GM12892 (cell line): ENCODE measurements at regions not wholly inside any gene's neighbourhood (a gene's known extent, or its start where the extent isn't known, plus 50 kb on each side); places are given as distances from the start of the nearest gene placed in this dataset.

ENCODE experiments used
- DNase-seq: peaks from one replicate; pipeline ENCODE4 v3.0.0; 2011; ENCODE audit not compliant: insufficient read length
- FAIRE-seq: peaks from 2 replicates; lab custom pipeline; 2011; peaks lifted over from hg19 to GRCh38; lab: Jason Lieb, UNC
- POLR2A ChIP-seq: IDR thresholded peaks from 2 replicates; pipeline ENCODE4 v1.6.1; 2011; ENCODE audit warnings: low read depth, low read length, control low read depth
- POLR2AphosphoS5 ChIP-seq: IDR thresholded peaks from 2 replicates; pipeline ENCODE4 v1.6.1; 2011; ENCODE audit warnings: low read depth, low read length, control low read depth
- TAF1 ChIP-seq: IDR thresholded peaks from 2 replicates; pipeline ENCODE4 v1.6.1; 2011; ENCODE audit warnings: low read depth, mild to moderate bottlenecking, control low read depth, low read length, borderline replicate concordance

- TF ChIP-seq POLR2A = no peak
- no peak for TF ChIP-seq TAF1
- TF ChIP-seq POLR2AphosphoS5 = no peak
- DNase-seq (no peak), FAIRE-seq (no peak)
These were observed 105.7 kb upstream of the PEX5L start for GRCh38 chr3:180142472-180142871.

GRCh38 chr3:180161770-180162169 lies 125.0 kb upstream of the PEX5L start:
- TF ChIP-seq POLR2AphosphoS5 = no peak
- TF ChIP-seq TAF1 = no peak
- TF ChIP-seq POLR2A = no peak
- DNase-seq (no peak), FAIRE-seq (no peak)

DNA sequence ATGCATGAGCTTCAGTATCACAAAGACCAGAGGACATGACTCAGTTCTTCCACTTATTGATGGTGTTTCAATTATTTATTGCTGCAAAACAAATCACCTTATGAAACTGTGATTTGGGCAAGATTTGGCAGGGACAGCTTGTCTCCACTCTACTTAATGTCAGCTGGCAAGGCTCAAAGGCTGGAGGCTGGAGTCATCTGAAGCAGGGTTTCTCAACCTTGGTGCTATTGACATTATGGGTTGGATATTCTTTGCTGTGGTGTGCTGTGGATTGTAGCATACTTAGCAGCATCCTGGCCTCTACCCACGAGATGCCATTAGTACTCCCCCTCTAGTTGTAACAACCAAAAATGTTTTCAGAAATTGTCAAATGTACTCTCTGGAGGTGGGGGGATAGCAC lies 138.8 kb upstream of the PEX5L start:
- TF ChIP-seq POLR2A (no peak), POLR2AphosphoS5 (no peak), TAF1 (no peak)
- FAIRE-seq = no peak
- DNase-seq = no peak

DNA sequence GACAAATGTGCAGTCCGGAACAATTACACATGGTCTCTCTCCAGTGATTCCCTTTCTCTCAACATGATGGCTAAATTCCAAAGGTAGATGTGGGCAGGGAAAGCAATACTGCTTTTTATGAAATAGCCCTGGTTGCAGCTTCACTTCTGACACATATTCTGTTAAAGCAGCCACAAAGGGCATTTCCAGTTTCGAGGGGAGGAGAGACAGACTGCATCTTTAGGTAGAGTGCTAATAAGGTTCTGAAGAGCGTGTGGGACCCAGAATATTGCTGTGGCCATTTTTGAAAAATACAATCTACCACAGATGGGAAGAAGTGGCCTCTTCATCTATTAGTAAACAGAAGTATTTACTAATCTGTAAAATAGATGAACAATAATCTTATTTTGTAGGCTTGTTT lies 139.3 kb upstream of the PEX5L start:
- DNase-seq (no peak), FAIRE-seq (no peak)
- TF ChIP-seq POLR2A (no peak), POLR2AphosphoS5 (no peak), TAF1 (no peak)

- FAIRE-seq (no peak), DNase-seq (no peak)
- no peak for TF ChIP-seq TAF1
These were observed 140.5 kb upstream of the PEX5L start for GRCh38 chr3:180177255-180177654.

DNA sequence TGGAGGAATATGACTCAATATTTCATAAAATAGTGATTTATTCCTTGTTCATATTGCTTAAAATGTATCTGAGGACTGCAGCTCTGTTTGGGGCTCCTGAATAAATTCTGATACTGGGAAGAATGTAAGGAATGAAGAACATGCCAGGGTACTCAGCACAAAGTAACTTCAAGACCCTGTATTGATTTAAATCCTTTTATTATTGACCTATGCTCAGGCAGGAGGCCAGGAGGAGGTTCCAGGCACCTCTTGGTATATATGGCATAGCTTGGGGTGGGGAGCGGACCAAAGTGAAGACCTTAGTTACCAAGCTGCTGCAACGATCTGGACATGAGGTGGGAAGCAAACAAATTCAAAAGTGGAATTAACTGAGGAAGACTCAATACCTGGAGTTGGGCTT lies 142.8 kb upstream of the PEX5L start:
- FAIRE-seq (no peak), DNase-seq (no peak)
- TF ChIP-seq POLR2AphosphoS5 = no peak
- TF ChIP-seq POLR2A = no peak
- no peak for TF ChIP-seq TAF1

DNA sequence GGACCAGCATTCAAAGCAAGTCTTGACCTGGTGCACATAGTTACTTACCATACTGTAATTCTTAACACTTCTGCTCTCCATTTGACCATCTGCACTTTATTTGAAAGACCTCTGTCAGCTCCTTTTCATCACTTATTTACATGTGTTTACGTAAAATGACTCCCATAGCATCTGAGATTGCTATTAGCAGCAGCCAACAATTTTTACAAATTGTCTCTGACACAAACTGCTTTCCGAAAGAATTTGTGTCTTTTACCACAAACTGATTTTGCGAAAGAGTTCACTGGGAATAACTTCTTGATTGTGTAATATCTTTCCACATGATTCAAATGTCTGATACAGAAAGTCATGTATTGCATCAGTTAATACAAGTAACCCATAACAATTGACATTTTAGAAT lies 144.1 kb upstream of the PEX5L start:
- DNase-seq (no peak), FAIRE-seq (no peak)
- TF ChIP-seq TAF1 (no peak), POLR2A (no peak), POLR2AphosphoS5 (no peak)

- FAIRE-seq = no peak
- no peak for DNase-seq
- TF ChIP-seq TAF1 (no peak), POLR2AphosphoS5 (no peak), POLR2A (no peak)
These were observed 144.7 kb upstream of the PEX5L start for GRCh38 chr3:180181387-180181786.

- no peak for FAIRE-seq
These were observed 146.6 kb upstream of the PEX5L start for GRCh38 chr3:180183346-180183745.

DNA sequence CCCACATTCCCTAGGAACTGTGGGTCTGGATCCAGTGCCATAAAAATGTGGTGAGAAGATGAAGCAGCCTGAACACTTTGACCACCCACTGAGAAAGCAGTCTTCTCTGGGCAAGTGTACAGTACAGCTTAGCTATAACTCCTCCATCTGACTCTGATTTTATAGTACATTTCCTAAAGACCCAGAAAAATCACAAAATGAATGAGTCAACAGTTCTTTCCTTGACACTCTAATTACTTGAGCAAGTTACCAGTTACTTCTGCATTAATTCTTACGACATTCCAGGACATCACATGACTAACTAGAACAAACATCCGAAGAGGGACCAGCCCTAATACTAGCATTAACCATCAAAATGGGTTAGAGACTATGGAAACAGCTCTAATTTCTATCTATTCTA lies 148.1 kb upstream of the PEX5L start:
- no peak for TF ChIP-seq POLR2A
- no peak for TF ChIP-seq TAF1
- no peak for TF ChIP-seq POLR2AphosphoS5

More at GRCh38 chr3:180183346-180183745, 146.6 kb upstream of the PEX5L start:
- no peak for TF ChIP-seq POLR2AphosphoS5
- TF ChIP-seq POLR2A = no peak
- TF ChIP-seq TAF1 = no peak
- DNase-seq = no peak

GRCh38 chr3:180185650-180186049 lies 148.9 kb upstream of the PEX5L start:
- no peak for DNase-seq
- FAIRE-seq = no peak
- no peak for TF ChIP-seq POLR2AphosphoS5
- no peak for TF ChIP-seq TAF1
- no peak for TF ChIP-seq POLR2A

More for the DNA sequence above, 148.1 kb upstream of the PEX5L start:
- FAIRE-seq (no peak), DNase-seq (no peak)

DNA sequence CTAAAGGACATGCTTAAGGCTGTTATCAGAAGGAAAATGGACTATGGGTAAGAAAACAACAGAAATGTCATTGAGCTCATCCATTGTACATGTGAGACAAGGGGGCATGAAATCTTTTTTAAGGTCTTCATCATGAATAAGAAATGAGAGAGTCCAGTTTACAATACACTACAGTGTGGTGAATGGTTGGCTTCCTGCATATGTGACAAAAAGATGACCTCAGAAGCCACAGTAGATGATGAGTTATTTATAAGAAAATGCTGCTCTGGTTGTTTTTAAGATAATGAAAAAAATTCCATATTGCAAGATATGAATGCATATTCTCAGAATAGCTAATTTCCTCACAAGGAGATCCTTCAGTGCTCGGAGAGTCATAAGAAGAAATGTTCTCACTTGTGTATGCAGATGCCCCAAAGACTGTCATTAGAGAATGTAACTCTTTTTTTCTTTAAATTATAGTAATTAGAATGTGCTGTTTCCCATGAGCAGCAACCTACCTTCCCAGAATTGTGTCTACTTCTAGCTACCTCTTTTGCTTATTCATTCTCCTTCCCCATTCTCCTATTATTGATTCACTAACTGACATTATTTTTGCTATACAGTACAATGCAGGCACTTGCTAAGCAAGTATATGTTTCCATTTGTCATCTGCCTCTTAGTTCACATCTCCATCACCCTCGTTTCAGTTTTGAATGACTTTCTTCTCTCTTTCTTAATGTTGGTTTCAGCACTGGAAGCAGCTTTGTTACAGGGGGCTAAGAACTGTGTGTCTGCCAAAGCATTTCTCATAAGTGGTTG lies 152.0 kb upstream of the PEX5L start:
- FAIRE-seq (no peak), DNase-seq (no peak)
- no peak for TF ChIP-seq POLR2AphosphoS5
- TF ChIP-seq POLR2A = no peak
- no peak for TF ChIP-seq TAF1
